GM12891 (cell line): ENCODE measurements at regions not wholly inside any gene's neighbourhood (a gene's known extent, or its start where the extent isn't known, plus 50 kb on each side); places are given as distances from the start of the nearest gene placed in this dataset.

Experiments used
- POLR2A ChIP-seq: IDR thresholded peaks from 2 replicates; pipeline ENCODE4 v1.6.1; 2011; ENCODE audit warnings: low read depth, low read length, control low read depth
- POLR2AphosphoS5 ChIP-seq: IDR thresholded peaks from 2 replicates; pipeline ENCODE4 v1.6.1; 2011; ENCODE audit warnings: low read depth, low read length, control low read depth
- SPI1 ChIP-seq: IDR thresholded peaks from 2 replicates; pipeline ENCODE4 v1.6.1; 2011; ENCODE audit warnings: low read depth, low read length, control low read depth
- TAF1 ChIP-seq: IDR thresholded peaks from 2 replicates; pipeline ENCODE4 v1.6.1; 2011; ENCODE audit warnings: low read depth, low read length, control low read depth

DNA sequence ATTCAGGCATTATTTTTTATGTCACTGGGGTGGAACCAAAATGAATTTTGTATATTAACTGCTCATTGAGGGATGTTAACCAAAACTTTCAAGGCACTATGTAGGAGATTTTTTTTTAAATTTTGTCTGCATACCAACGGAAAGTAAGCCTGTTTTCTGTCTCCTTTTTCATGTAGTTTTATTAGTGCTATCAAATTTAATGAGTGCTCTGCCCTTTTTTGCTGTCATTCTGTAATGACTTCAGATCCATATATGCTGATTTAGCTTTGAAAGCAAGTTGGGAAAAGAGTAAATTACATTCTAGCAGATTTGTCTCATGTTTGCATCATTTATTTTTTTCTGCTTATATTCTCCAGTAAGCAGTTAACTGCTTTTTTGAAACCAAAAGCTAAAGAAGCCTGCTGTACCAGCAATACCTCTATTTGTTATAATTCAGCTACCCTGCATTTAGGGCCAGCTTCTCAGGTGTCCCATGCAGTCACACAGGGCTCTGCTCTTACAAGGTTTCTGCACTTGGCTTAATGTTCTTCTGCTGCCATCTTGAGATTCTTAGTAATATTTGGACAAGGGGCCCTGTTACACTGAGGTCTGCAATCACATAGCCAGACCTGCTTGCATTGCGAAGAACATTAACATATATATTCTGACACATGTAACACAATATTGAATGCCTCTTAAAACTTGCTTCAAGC, 429.0 kb downstream of the UTRN start:
- TF ChIP-seq POLR2A, result no peak
- no peak for TF ChIP-seq TAF1
- TF ChIP-seq POLR2AphosphoS5, result no peak
- TF ChIP-seq SPI1, result no peak
